Keratinocyte (primary cell): ENCODE measurements at regions not wholly inside any gene's neighbourhood (a gene's known extent, or its start where the extent isn't known, plus 50 kb on each side); places are given as distances from the start of the nearest gene placed in this dataset.

ENCODE experiments used
- CTCF ChIP-seq, 3 experiments: IDR thresholded peaks in 1 of 3; conservative IDR thresholded peaks in 1 of 3; optimal IDR thresholded peaks in 1 of 3; 2 replicates in 2 of 3; 3 replicates in 1 of 3; pipeline versions ENCODE3 to v1.5.1; 2011; ENCODE audit warnings: low read length in 3 of 3, mild to moderate bottlenecking in 3 of 3, moderate library complexity in 2 of 3, control low read depth in 1 of 3, inconsistent platforms in 1 of 3; ENCODE audit not compliant: insufficient read depth in 2 of 3; ENCODE audit errors: extremely low read depth in 1 of 3
- EZH2 ChIP-seq: IDR thresholded peaks from one replicate; pipeline ENCODE4 v1.6.1; 2012; ENCODE audit warnings: inconsistent platforms, mild to moderate bottlenecking, low read length, moderate library complexity

GRCh38 chr4:121273191-121273590, 107.6 kb downstream of the QRFPR start:
- TF ChIP-seq CTCF (optimal IDR thresholded peaks at IDR 0.05 in 1 of 3, IDR thresholded peaks at IDR 0.05 in 1 of 3, conservative IDR thresholded peaks at IDR 0.05 in 1 of 3; ENCODE audit: extremely low read depth in 1 of 3, insufficient read depth in 2 of 3, low read length in 3 of 3) (no peak), EZH2 (no peak)
